AG04450 (cell line): ENCODE measurements at regions not wholly inside any gene's neighbourhood (a gene's known extent, or its start where the extent isn't known, plus 50 kb on each side); places are given as distances from the start of the nearest gene placed in this dataset.

Source experiments
- CTCF ChIA-PET: fragments of 300-600, 350-600 bp; formaldehyde crosslinking; extraction: SDS; loops from one replicate; lab custom pipeline; 2022; ENCODE audit warnings: antibody characterized with exemption, inconsistent platforms; lab: Charles Lee
- POLR2A ChIA-PET: fragments of 350-600 bp; formaldehyde crosslinking; extraction: SDS; loops from one replicate; lab custom pipeline; 2021; ENCODE audit warnings: antibody characterized with exemption, inconsistent platforms; lab: Yijun Ruan, JAX
- DNase-seq: peaks from one replicate; pipeline ENCODE4 v3.0.0-alpha.2; 2011; ENCODE audit warnings: low read depth, low spot score
- H3K27ac ChIP-seq: one replicate; pipeline ENCODE4 v1.5.1; 2012; ENCODE audit warnings: low read depth, low read length, control low read depth
- H3K27me3 ChIP-seq: one replicate; pipeline ENCODE4 v1.6.0; 2012; ENCODE audit warnings: low read length; ENCODE audit not compliant: control insufficient read depth, insufficient read depth
- H3K4me3 ChIP-seq: 2 replicates; pipeline ENCODE4 v1.5.1; 2011; ENCODE audit warnings: mild to moderate bottlenecking, low read depth, low read length, control low read depth
- H3K9me3 ChIP-seq: 2 replicates; pipeline ENCODE4 v1.5.1; 2012; ENCODE audit warnings: low read length; ENCODE audit not compliant: control insufficient read depth, insufficient read depth
- TF ChIP-seq, protein P1 (sequence below): IDR thresholded peaks from 2 replicates; pipeline ENCODE4 v1.5.1; 2011; ENCODE audit warnings: low read depth, low read length, control low read depth, inconsistent platforms

DNA sequence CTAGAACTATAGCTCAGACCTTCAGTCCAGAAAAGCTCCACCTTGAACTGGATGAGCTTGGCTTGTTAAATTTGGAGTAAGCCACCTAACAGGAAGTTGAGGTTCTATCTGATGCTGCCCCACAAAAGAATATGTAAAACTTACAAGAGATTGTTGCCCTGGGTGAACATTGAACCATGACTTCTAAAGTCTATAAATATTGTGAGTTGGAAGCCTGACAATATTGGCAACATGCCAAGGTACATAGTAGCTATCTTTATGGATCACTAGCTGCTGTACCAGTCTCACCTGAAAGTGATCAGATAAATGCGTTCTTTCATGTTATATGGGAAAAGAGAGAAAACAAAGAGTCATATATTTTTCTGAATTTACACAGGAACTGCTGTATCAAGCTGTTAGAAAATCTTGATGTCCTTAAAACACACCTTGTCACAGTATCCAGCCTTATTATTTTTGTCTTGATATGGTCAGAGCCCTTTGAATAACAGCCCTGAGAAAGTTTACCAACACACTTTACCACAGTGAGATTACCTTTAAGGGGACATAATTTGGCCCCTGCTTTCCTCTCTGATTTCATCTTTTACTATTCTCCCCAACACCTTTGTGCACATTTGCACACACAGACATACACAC is 92.0 kb downstream of the LSMEM1 start:
- Histone ChIP-seq H3K27ac (no peak overlapping the region), H3K9me3 (no peaks in the 10 kb centered on the region), H3K4me3 (no peak overlapping the region), H3K27me3 (no peaks in the 10 kb centered on the region)
- CTCF ChIA-PET: interaction anchor here (1.2 kb wide), 1 partner anchor 23 kb away, joined by 3 read pairs; no protein-coding TSS in a partner anchor
- TF ChIP-seq, protein P1, sequence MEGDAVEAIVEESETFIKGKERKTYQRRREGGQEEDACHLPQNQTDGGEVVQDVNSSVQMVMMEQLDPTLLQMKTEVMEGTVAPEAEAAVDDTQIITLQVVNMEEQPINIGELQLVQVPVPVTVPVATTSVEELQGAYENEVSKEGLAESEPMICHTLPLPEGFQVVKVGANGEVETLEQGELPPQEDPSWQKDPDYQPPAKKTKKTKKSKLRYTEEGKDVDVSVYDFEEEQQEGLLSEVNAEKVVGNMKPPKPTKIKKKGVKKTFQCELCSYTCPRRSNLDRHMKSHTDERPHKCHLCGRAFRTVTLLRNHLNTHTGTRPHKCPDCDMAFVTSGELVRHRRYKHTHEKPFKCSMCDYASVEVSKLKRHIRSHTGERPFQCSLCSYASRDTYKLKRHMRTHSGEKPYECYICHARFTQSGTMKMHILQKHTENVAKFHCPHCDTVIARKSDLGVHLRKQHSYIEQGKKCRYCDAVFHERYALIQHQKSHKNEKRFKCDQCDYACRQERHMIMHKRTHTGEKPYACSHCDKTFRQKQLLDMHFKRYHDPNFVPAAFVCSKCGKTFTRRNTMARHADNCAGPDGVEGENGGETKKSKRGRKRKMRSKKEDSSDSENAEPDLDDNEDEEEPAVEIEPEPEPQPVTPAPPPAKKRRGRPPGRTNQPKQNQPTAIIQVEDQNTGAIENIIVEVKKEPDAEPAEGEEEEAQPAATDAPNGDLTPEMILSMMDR: no peak
- POLR2A ChIA-PET: no interaction called here
- DNase-seq: no peak

DNA sequence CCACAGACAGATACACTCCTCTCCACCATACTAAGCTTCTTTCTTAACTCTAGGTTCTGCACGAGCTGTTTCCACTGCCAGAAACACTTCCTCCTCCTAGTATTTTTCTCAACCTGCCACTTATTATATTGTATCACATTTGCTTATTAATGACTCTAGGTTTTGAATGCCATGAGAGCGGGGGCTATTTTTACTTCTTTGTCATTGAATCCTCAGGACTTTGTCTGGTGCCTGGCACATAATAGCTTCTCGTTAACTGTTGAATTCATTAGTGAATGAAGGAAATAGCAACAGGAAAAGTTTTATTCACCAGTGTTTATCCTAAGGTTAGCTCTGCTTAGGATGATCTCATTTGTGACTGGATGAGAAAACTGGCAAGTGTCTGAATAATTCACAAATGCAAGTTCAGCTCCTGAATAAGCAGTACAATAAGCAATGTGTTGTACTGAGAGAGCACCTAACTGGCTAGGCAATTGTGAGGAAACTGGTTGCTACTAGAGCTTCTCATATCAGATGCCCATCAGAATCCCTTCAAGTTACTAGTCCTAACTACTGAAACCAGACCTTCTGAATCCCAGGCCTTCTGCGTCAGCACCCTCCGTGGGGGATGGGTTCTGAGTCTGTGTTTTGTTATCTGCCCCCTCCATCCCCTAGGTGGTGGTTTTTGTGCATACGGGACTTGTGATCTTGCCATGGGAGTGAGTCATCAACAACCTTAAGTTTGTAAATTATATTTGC is 92.7 kb downstream of the LSMEM1 start:
- POLR2A ChIA-PET: no interaction called here
- no peaks in the 10 kb centered on the region for H3K27me3 ChIP-seq
- no peak overlapping the region for H3K27ac ChIP-seq
- no peaks in the 10 kb centered on the region for H3K9me3 ChIP-seq
- CTCF ChIA-PET: interaction anchor here (1.2 kb wide), 2 partner anchors 23 to 141 kb away, joined by 3 read pairs; no protein-coding TSS in a partner anchor
- no peak overlapping the region for H3K4me3 ChIP-seq
- TF ChIP-seq, protein P1: no peak
- DNase-seq: no peak

DNA sequence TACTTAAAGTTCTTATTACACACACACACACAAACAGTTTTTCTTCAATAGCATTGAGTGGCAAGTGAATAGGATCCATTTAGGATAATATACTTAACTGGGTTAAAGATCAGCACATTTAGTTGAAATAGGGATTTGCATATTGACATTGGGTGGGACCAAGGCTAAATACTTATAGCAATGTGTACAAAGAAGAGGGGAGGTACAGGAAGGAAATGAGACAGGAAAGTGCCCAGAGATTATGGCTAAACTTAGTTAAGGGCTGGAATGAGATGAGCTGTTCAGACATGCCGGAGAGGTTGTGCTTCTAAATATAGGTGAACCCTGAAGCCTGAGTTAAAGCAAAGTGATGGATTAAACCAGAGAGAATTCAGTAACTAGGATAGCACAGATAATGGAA is 95.1 kb downstream of the LSMEM1 start:
- no peak for DNase-seq

DNA sequence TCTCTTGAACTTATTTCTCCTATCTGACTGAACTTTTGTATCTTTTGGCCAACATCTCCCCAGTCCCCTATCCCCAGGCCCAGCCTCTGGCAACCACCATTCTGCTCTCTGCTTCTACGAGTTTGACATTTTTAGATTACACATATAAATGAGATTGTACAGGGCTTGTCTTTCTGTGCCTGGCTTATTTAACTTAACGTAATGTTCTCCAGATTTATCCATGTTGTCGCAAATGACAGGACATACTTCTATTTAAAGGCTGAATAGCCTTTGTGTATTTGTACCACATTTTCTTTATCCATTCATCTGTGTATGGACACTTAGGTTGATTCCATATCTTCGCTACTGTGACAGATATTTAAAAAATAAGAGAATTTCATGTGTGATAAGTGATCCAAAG is 98.6 kb downstream of the LSMEM1 start:
- ChIA-PET POLR2A (no interaction called here), CTCF (no interaction called here)

More for the DNA sequence above, 95.1 kb downstream of the LSMEM1 start:
- H3K4me3 ChIP-seq: no peak overlapping the region
- no peaks in the 10 kb centered on the region for H3K27me3 ChIP-seq
- no peak overlapping the region for H3K27ac ChIP-seq
- POLR2A ChIA-PET: no interaction called here
- H3K9me3 ChIP-seq: no peaks in the 10 kb centered on the region
- TF ChIP-seq, protein P1: no peak
- CTCF ChIA-PET: no interaction called here

More for the DNA sequence above, 98.6 kb downstream of the LSMEM1 start:
- no peak for DNase-seq
- Histone ChIP-seq H3K4me3 (no peak overlapping the region), H3K9me3 (no peaks in the 10 kb centered on the region), H3K27ac (no peak overlapping the region), H3K27me3 (no peaks in the 10 kb centered on the region)
- TF ChIP-seq, protein P1: no peak
